Esophagus muscularis mucosa (tissue), 4 donors: ENCODE measurements at regions not wholly inside any gene's neighbourhood (a gene's known extent, or its start where the extent isn't known, plus 50 kb on each side); places are given as distances from the start of the nearest gene placed in this dataset.

Experiments used
- DNase-seq: peaks from one replicate; pipeline ENCODE4 v3.0.0-alpha.2; 2017; ENCODE audit errors: extremely low spot score
- H3K27ac ChIP-seq, 4 donors: fragments of 200-600 bp; sonication (generic); replicated peaks in 1 of 4; 1 replicate in 3 of 4; 2 replicates in 1 of 4; pipeline ENCODE4 v1.5.1; 2016 to 2019; ENCODE audit warnings: mild to moderate bottlenecking in 1 of 4
- H3K27me3 ChIP-seq, 4 donors: fragments of 200-600 bp; sonication (generic); one replicate each; pipeline versions ENCODE4 v1.5.1 to v1.6.0; 2016 to 2019
- H3K36me3 ChIP-seq, 4 donors: fragments of 200-600 bp; sonication (generic); one replicate each; pipeline ENCODE4 v1.5.1; 2016 to 2019
- H3K4me1 ChIP-seq, 4 donors: fragments of 200-600 bp; sonication (generic); one replicate each; pipeline ENCODE4 v1.5.1; 2016 to 2019
- H3K4me3 ChIP-seq, 4 donors: fragments of 200-600 bp; sonication (generic); 1 replicate in 2 of 4; 2 replicates in 2 of 4; pipeline ENCODE4 v1.5.1; 2016 to 2019; ENCODE audit warnings: mild to moderate bottlenecking in 4 of 4, moderate library complexity in 1 of 4
- H3K9me3 ChIP-seq, 4 donors: fragments of 200-600 bp; sonication (generic); 1 replicate in 3 of 4; 2 replicates in 1 of 4; pipeline ENCODE4 v1.5.1; 2016 to 2019
- EP300 ChIP-seq: sonication (generic); formaldehyde crosslinking; IDR thresholded peaks from one replicate; pipeline ENCODE4 v1.6.1; 2017; ENCODE audit warnings: antibody characterized with exemption
- POLR2A ChIP-seq: fragments of 450-650 bp; IDR thresholded peaks from one replicate; pipeline ENCODE4 v1.6.1; 2017; ENCODE audit warnings: antibody characterized with exemption, moderate library complexity, mild to moderate bottlenecking, low read depth
- POLR2AphosphoS5 ChIP-seq, 2 donors: sonication (generic); formaldehyde crosslinking; IDR thresholded peaks; one replicate each; pipeline ENCODE4 v1.6.1; 2017; ENCODE audit warnings: antibody characterized with exemption in 2 of 2
- WGBS: methylation state at CpG from one replicate; pipeline ENCODE4 v1.1.5; 2018; 5-methylcytosine and 5-hydroxymethylcytosine counted together
- intact Hi-C: fragments of 100-400 bp; cut with DNase I; formaldehyde crosslinking; loops from one replicate; pipeline ENCODE4 v1.15.1; 2023
- TF ChIP-seq, protein P1 (sequence below), 3 experiments: fragments of 200-600 bp in 2 of 3; fragments of 450-650 bp in 1 of 3; sonication (generic) in 2 of 3; IDR thresholded peaks; one replicate each; pipeline ENCODE4 v1.5.1; 2017 to 2019; ENCODE audit warnings: antibody characterized with exemption in 3 of 3, mild to moderate bottlenecking in 2 of 3, moderate library complexity in 1 of 3

DNA sequence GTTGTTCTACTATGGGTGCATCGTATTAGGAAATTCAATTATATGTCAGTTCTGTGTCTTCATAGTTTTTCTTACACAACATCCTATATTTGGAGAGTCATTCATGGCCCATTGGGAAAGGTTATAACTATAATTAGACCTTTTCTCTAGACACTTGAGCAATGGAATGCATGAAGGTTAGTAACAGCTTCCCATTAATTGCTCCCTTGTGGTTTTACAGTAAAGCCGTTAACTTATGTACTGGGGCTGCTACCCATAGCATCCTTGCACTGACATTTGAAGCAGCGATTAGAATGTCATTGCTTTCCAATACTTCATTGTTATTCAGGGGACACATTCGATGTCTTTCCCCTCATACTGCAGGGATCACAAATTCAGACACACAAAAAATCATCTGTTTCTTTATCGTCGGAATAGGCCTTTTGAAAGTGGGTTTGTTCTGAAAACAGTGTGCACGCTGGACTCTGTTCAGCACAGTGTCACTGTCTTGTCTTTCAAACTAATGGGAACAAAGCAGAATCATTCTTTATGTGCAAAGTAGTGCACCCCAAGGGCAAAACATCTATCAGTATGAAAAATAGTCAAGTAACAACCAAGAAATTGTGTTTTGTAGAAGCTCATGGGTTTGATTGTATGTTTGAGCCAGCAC, 634.3 kb upstream of the MAP3K7 start:
- TF ChIP-seq POLR2AphosphoS5 (IDR thresholded peaks at IDR 0.05) (no peak), EP300 (no peak), POLR2A (no peak)
- TF ChIP-seq, protein P1, sequence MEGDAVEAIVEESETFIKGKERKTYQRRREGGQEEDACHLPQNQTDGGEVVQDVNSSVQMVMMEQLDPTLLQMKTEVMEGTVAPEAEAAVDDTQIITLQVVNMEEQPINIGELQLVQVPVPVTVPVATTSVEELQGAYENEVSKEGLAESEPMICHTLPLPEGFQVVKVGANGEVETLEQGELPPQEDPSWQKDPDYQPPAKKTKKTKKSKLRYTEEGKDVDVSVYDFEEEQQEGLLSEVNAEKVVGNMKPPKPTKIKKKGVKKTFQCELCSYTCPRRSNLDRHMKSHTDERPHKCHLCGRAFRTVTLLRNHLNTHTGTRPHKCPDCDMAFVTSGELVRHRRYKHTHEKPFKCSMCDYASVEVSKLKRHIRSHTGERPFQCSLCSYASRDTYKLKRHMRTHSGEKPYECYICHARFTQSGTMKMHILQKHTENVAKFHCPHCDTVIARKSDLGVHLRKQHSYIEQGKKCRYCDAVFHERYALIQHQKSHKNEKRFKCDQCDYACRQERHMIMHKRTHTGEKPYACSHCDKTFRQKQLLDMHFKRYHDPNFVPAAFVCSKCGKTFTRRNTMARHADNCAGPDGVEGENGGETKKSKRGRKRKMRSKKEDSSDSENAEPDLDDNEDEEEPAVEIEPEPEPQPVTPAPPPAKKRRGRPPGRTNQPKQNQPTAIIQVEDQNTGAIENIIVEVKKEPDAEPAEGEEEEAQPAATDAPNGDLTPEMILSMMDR (IDR thresholded peaks at IDR 0.05) = no peak
- 77% methylated on average over 7 of the region's 7 CpGs for WGBS
- H3K4me3 ChIP-seq = no peak overlapping the region
- H3K4me1 ChIP-seq = no peaks in the 10 kb centered on the region
- intact Hi-C loops = no loop called here
- no peaks in the 10 kb centered on the region for H3K9me3 ChIP-seq
- DNase-seq = no peak
- no peaks in the 10 kb centered on the region for H3K36me3 ChIP-seq
- H3K27me3 ChIP-seq = no peaks in the 10 kb centered on the region
- H3K27ac ChIP-seq = no peak overlapping the region

DNA sequence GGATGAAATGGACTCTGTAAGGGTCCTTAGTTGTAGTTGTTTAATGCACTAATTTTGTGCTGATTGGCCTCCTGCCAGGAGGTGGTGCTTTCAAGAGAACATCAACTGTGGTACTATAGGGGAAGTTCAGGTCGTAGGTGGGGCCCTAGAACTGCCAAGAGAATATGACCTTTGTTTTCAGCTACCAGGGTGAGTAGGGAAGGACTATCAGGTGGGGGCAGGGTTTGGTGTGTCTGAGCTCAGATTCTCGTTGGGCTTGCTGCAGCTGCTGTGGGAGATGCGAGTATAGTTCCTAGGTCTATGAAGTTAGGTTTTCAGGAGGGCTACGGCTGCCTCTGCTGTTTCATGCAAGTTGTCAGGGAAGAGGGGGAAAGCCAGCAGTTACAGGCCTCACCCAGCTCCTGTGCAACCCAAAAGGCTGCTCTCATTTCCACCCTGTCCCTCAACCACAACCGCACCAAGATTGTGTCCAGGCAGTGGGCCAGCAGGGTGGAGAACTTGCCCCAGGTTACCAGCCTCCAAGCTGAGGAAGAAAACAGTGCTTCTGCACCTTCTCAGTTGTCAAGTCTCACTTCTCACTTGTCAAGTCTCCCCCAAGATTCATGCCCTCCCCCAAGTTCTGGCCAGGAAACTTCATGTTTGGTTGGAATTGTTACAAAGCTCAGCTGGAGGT, 626.5 kb upstream of the MAP3K7 start:
- no peaks in the 10 kb centered on the region for H3K4me1 ChIP-seq
- intact Hi-C loops = no loop called here
- peaks cover 0 to 15% (median 5%) of the 10 kb centered on the region in 4 donors for H3K9me3 ChIP-seq
- 93% methylated on average over 5 of the region's 5 CpGs for WGBS
- no peak overlapping the region for H3K4me3 ChIP-seq
- H3K27me3 ChIP-seq = no peaks in the 10 kb centered on the region
- no peaks in the 10 kb centered on the region for H3K36me3 ChIP-seq
- TF ChIP-seq POLR2A = no peak
- TF ChIP-seq, protein P1 (IDR thresholded peaks at IDR 0.05) = no peak
- no peak for TF ChIP-seq EP300
- TF ChIP-seq POLR2AphosphoS5 (IDR thresholded peaks at IDR 0.05) = no peak
- H3K27ac ChIP-seq = no peak overlapping the region
- DNase-seq = no peak

DNA sequence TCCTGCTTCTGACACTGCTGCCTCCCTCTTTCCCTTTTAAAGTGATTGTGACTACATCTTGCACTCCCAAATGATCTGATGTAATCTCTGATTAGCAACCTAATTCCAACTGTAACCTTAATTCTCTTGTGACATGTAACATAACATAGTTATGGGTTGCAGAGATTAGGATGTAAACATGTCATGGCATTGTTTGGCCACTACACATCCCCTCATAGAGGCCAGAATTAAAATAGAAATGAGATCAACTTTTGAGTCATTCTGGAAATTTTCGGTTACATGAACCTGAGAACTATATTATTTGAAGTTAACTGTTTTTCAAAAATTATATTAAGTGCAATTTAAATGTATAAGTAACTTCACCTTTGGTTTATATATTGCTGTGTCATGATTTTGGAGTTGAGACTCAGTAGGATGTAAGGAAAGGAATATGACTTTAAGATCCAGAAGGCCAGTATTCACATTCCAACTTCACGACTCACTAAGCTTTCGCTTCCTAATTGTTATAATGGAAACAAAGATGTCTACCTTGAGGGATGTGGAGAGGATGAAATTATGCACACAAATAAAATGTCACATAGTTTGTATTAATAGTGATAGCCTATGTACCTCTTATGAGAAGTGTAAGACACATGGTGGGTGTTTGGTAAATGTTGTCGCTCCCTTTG, 611.9 kb upstream of the MAP3K7 start:
- H3K27ac ChIP-seq = no peak overlapping the region
- 61% methylated on average over 4 of the region's 4 CpGs for WGBS
- intact Hi-C loops = no loop called here
- H3K27me3 ChIP-seq = no peaks in the 10 kb centered on the region
- H3K36me3 ChIP-seq = no peaks in the 10 kb centered on the region
- TF ChIP-seq POLR2AphosphoS5 (IDR thresholded peaks at IDR 0.05) (no peak), POLR2A (no peak), EP300 (no peak)
- TF ChIP-seq, protein P1 (IDR thresholded peaks at IDR 0.05) = no peak
- no peak overlapping the region for H3K4me3 ChIP-seq
- no peaks in the 10 kb centered on the region for H3K4me1 ChIP-seq
- no peaks in the 10 kb centered on the region for H3K9me3 ChIP-seq
- no peak for DNase-seq

DNA sequence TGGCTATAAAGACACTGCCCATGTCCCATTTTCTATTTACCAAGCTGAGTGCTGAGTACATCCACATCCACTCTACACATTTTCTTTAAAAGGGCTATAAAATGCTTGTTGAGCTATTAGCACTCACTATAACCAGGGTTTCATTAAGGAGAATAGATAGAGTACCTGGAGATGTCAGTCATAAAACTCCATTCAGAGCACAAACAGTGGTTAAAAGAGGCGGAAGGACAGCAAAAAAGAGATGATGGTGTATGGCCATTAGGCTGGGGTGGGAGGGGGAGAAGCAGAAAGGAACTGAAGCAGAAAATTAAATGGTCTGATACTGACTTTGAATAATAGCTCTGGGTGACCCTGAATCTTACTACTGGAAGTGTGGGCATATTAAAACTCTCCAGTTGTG, 609.9 kb upstream of the MAP3K7 start:
- Histone ChIP-seq H3K4me1 (no peaks in the 10 kb centered on the region), H3K27ac (no peak overlapping the region), H3K36me3 (no peaks in the 10 kb centered on the region), H3K4me3 (no peak overlapping the region), H3K27me3 (no peaks in the 10 kb centered on the region), H3K9me3 (no peaks in the 10 kb centered on the region)
- 81% methylated on average over 1 of the region's 1 CpG for WGBS
- intact Hi-C loops = no loop called here
- TF ChIP-seq, protein P1 (IDR thresholded peaks at IDR 0.05) = no peak
- TF ChIP-seq POLR2A (no peak), POLR2AphosphoS5 (IDR thresholded peaks at IDR 0.05) (no peak), EP300 (no peak)
- no peak for DNase-seq
